ENCODE measurements at regions not wholly inside any gene's neighbourhood (a gene's known extent, or its start where the extent isn't known, plus 50 kb on each side); places are given as distances from the start of the nearest gene placed in this dataset.
"Not testable (repeated sequence)": the region's sequence is repeated elsewhere in the genome, so short reads cannot be mapped to it uniquely, and the experiment has no call there.

DNA sequence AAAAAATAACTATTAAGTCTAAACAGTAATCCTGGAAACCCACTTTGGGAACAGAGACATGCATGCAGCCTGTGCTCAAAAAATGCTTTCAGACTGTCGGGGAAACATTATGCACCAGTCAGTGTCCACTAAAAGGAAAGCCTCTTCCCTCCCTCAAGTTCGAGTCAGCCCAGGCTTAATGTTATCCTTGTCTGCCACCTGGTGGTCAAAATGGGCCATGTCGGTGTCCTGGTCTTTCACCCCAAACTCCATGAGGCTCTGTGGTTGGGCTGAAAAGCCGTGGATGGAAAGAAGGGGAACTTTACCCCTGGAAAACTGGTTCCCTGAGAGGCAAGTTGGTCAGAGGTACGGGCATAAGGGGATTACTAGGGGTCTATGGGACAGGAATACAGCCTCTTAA, 88.4 kb upstream of the ZNF492 start:
- DNase-seq, result peak; percentile 41 to 48

DNA sequence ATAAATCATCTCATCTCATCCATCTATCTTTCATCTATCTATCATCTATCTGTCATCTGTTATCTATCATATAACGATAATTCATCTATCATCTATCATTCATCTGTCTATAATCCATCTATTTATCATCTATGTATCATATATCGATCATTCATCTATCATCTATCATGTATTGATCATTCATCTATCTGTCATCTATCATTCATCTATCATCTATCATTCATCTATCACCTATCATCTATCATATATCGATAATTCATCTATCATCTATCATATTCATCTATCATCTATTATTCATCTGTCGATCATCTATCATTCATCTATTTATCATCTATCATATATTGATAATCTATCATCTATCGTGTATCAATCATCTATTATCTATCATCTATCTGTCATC, 100.4 kb upstream of the ZNF492 start:
- DNase-seq, result no peak

DNA sequence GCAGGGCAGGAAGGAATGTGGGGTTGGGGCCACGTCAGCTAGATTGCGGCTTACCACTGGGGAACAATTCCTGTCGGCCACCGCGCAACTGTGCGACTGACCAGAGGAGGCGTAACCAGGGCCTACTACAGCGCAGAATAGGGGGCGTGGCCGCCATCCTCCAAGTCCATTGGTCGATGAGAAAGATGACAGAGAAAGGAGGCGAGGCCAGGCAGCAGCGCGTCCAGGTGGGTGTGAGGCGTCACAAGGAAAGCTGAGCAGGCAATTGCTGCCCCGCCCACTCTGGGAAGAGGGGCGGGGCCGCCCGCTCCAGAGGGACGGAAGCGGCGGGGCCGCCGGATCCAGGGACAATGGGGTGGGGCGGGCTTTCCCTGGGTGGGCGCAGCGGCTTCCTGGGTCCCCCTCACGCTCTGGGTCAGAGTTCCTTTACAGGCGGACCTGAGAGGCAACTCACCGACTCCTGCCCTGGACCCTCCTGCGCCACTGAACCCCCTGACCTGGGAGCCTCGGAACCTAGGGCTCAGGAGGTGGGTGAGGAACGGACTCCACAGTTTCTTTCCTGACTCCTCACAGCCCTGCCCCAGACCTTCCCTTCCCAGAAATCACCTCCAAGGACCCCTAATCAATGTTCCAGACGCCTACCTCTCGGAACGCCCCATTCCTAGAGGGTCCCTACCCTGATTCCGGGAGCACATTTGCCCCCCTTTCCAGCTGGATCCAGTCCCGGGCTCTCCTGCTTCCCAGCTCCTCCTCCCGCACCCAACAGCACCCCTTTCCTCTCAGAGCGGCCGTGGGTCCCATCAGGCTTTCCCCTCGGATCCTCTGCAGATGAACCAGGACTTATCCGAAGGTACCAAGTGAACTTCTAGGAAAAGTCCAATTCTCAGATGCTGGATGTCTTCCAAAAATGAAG, 101.5 kb upstream of the ZNF492 start:
- no peak for DNase-seq

DNA sequence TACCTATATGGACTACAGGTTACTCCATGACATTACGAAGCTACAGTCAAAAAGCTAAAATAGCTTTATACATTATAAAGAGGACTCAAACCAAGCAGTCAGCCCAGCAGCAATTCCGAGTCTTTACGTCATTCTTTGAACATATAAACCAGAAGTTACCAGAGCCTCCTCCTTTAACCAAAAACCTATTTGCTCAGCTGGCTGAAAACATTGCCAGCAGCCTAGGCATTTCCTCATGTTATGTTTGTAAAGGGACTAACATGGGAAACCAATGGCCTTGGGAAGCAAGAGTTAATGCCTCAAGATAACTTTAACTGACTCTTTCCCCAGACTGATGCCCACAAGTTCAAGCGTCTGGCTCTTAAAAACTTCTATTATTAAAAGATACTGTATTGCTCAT, 104.1 kb upstream of the ZNF492 start:
- DNase-seq, result no peak

DNA sequence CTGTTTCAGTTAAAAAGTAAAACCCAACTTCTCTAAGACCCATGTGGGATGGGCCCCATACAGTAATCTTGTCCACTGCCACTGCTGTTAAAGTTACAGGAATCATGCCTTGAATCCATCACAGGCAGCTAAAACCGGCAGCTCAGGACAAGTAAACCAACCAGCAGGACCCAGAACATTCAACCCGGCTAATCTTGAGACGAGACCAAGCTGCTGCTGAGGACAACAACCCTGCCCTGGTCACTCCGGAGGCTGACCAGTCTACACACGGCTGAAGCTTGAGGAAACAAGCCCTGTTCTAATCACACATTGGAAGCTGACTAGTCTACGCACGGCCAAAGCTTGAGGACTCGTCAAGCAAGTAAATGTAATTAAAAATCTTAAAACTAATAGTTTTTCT, 105.2 kb upstream of the ZNF492 start:
- no peak for DNase-seq

DNA sequence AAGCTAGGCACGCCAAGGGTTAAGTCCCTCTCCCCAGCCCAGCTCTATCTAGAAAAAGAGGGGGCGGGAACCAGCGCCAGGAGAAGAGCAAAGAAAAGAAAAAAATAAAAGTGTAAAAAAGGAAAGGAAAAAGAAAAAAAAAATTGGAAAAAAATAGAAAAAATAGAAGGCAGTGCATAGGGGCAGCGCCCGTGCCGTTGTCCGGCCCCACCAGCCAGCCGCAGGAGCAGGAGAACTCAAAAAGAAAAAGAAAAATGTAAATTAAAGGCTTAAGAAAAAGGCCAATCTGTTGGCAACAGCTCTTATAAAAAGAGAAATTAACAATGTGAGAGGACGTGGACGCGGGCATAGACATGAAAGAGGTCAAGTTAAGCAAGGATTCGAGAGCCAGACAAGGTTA, 105.4 kb upstream of the ZNF98 start:
- DNase-seq, result no peak

DNA sequence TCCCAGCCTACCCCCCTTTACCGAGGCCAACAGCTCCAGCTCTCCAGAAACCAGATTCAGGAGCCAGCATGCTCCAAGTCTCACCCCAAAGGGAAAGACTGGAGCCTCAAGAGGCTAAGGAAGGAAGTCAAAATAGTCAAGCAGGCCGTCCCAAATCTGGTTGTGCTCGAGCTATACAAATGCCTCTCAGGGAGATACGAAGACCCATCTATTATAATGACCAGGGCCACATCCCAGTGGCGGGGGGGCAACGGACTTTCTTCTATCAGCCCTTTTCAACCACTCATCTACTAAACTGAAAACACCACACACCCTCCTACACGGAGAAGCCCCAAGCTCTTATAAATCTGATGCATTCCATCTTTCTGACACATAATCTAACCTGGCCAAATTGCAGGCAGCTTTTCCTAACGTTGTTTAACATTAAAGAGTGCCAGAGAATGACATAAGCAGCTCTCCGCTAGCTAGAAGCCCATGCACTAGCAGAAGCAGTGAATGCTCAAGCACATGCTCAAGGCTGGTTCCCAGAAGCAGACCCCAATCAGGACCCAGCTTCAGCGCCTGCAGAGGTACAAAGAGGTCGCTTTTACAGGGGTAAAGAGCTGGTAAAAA, 104.6 kb upstream of the ZNF98 start:
- no peak for DNase-seq

DNA sequence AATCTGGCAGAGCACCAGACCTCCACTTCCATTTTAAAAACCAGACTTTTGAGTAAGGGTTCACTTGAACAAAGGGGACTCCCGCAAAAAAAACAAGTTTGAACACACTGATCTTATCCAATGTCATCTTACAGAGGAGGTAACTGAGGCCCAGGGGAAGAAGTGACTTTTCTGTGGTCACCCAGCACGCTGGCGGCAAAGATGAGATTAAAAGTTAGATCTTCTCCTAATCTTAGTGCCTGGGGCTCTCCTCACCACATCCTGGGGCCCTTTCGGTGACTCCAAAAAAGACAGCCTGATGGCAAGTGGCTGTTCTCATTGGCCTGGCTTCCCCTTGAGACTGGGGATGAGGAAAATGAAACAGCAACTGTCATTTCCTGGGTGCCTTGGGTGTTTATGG, 101.8 kb upstream of the ZNF98 start:
- no peak for DNase-seq

DNA sequence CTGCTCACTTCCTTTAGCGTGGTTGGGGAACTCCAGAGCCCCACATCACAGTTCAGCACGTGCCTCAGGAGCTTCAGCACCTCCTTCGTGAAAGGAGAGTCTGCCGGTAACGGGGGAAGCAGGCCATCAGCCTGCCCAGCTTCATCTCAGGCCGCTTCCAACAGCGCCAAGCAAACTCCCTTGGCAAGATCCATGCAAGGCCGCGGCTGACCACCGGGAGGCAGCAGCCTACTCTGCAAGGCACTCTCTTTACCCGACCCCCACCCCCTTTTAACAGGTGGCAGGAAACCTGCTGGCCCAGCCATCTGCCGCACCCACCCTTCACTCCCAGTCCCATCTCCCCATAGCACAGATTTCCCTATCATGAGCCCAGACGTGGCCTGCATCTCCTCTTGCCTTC, 97.4 kb upstream of the ZNF98 start:
- DNase-seq, result not testable (repeated sequence)

DNA sequence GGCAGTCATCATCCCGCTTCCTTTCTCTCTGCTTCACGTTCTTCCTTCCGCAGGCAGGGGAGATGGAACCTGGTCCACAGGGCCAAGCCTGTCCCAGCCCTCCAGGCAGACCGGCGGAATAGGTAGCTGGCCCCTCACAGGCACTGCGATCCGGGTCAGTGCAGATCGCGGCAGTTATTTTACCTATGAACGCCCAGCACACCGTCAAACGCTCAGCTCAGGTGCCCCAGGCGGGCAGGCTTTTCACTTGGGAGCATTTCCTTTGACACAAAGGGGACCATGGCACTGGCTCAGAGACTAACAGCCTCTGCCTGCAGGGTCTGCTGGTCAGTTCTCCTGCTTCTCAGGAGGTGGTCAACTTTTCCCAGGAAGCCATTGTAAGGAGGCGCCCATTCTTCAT, 97.0 kb upstream of the ZNF98 start:
- DNase-seq, result no peak

DNA sequence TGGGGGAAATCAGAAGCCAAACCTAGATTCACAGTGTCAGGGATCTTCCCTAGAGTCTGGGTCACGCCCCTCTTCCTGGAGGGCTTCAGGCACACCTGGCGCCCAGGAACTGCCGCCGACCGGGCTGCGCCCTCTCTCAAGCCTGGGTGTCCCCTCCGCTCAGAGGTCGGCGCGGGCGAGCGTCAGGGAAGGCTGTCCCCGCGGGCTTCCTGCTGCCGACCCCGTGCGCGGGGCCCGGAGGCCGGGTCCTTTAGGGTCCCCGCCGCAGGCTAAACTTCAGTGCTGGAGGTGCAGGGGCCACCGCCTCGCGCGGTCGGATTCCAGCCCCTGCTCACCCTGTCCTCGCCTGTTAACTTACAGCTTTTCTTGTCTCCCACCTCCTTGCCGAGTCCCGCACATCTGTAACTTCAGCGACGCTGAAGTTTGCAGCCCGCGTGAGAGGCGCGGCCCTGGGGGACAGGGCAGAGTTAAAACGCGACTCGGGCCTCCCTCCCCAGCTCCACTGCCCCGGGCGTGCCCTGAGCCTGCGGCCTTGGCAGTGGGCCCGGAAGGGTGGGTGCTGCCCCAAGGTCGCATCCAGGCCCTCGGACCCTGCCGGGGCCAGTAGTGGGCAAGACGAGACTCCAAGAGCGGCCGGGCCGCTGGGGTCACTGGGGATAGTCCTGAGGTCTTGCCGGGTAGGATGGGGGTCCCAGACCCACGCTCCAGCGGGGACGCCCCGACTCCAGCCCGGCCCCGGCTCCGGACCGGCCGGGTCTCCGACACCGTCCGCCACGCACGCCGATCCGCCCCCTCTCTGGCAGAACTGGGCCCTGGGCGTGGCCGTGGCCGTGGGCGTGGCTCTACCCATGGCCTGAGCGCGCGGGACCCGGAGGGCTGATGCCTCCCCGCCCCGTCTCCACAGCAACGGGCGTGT, 95.6 kb upstream of the ZNF98 start:
- DNase-seq, result no peak

DNA sequence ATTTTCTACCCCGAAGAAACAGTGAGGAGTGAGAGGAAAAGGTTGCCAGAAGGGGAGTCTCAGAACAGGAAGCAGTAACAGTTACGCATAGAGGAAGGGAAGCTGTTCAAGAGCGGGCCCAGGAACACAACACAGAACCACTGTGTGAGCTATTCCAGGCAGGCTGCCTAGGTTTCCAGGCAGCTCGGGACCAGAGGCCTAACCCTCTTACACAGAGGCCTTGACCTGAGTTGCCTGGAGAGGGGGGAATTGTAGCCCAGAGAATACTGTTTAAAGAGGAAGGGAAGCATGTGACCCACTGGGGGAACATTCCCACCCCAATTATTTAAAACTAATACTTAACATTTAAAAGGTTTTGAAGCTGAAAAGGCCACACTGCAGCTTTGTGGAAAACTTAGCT, 93.3 kb upstream of the ZNF98 start:
- no peak for DNase-seq

DNA sequence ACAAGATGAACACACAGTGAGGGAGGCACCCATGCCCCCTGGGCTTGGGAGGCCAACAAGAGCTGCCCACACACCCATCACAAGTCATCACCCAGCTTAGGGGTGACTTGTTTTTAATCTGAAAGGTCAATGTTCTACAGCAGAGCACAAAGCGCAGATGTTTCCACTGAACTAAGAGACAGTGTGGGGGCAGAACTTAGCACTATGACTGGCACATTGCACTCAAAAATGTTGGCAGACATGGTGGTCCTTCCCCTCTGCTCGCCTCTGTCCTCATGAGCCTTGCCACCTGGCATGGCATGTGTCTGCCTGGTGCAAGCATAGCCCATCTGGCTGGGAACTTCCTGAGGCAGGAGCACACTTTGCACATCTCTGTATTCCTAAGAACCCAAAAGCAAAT, 81.4 kb upstream of the ZNF98 start:
- DNase-seq, result no peak

DNA sequence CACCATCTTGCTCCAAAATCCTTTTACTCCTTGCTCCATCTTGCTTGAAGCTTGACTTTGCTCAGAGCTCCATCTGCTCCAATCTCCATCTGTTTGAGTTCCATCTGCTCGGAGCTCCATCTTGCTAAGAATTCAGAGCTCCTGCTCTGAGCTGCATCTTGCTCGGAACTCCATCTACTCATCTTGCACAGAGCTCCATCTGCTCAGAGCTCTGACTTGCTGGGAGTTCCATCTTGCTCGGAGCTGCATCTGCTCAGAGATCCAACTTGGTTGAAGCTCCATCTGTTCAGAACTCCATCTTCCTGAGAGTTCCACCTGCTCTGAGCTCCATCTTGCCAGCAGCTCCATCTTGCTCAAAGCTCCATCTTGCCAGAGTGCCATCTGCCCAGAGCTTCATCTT, 80.6 kb upstream of the ZNF98 start:
- DNase-seq, result no peak

DNA sequence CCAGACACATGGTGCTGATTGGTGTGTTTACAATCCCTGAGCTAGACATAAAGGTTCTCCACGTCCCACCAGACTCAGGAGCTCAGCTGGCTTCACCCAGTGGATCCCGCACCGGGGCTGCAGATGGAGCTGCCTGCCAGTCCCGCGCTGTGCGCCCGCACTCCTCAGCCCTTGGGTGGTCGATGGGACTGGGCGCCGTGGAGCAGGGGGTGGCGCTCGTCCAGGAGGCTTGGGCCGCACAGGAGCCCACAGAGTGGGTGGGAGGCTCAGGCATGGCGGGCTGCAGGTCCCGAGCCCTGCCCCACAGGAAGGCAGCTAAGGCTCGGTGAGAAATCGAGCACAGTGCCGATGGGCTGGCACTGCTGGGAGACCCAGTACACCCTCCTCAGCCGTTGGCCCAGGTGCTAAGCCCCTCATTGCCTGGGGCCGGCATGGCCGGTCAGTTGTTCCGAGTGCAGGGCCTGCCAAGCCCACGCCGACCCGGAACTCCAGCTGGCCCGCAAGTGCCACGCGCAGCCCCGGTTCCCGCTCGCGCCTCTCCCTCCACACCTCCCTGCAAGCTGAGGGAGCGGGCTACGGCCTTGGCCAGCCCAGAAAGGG, 76.8 kb upstream of the ZNF98 start:
- DNase-seq, result not testable (repeated sequence)

DNA sequence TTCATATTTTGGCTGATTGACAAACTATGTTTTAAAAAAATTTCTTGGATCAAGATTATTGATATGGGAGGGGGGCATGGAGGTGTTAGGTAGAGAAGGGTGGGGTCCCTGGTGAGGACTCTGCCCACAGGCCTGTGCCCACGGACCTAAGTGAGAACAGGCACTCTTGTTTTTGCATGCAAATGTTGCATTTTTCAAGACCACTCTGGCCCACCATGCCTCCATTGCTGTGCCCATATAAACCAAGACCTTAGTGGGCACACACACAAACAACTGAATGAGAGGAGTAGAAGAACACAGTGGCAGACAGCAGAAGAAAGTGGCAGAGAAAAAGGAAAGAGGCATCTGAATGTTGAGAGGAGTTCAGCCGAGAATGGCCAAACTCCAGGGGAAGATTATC, 69.6 kb upstream of the ZNF98 start:
- no peak for DNase-seq

DNA sequence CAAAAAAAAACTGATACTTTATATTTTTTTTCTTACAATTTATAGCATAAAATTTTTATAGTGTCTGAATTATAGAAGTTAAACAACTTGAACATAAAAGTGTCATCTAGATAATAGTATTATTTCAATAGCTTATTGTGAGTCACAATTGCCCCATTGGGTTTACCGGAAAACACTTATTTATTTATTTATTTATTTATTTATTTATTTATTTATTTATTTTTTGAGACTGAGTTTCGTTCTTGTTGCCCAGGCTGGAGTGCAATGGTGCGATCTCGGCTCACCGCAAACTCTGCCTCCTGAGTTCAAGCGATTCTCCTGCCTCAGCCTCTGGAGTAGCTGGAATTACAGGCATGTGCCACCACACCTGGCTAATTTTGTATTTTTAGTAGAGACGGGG, 61.4 kb upstream of the ZNF98 start:
- not testable (repeated sequence) for DNase-seq

DNA sequence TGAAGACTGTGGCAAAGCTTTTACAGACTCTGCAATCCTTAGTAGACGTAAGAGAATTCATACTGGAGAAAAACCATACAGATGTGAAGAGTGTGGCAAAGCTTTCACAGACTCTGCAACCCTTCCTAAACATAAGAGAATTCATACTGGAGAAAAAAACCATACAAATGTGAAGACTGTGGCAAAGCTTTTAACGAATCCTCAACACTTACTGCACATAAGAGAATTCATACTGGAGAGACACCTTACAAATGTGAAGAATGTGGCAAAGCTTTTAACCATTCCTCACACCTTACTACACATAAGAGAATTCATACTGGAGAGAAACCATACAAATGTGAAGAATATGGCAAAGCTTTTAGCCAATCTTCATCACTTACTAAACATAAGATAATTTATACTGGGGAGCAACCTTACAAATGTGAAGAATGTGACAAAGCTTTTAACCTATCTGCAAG, 50.1 kb upstream of the ZNF98 start:
- no peak for DNase-seq
